Heart left ventricle (tissue), 13 donors: ENCODE measurements at regions not wholly inside any gene's neighbourhood (a gene's known extent, or its start where the extent isn't known, plus 50 kb on each side); places are given as distances from the start of the nearest gene placed in this dataset.

ENCODE experiments used
- POLR2A ChIP-seq, 2 donors: fragments of 450-650 bp; IDR thresholded peaks; one replicate each; pipeline ENCODE4 v1.6.1; 2017; ENCODE audit warnings: antibody characterized with exemption in 2 of 2, mild to moderate bottlenecking in 2 of 2, moderate library complexity in 2 of 2
- TF ChIP-seq, protein P1 (sequence below), 12 donors: fragments of 200-600 bp; sonication (generic) in 4 of 12; IDR thresholded peaks; one replicate each; pipeline versions ENCODE4 v1.5.0 to v1.8.0; 2018 to 2022; ENCODE audit warnings: antibody characterized with exemption in 12 of 12, mild to moderate bottlenecking in 5 of 12
- donor health status: ischemic (EF 13 %, LVEDD 7.1; RV severe dilation, severe dysfunction).
- donor health status: DM: no; HTN: yes; CAD: no.
- donor health status: DM: no; HTN: no; CAD: no.
- donor health status: ischemic (EF 25% LVEDD 6.9; RV normal size, moderate dysfunction).
- donor health status: ischemic (EF 25% LVEDD 5.7; RV mildly dilated, moderate dysfunction).
- donor health status: ischemic (EF 35%, LVEDD 5.7; RV mildly dilated, moderate dysfunction).
- donor health status: nonischemic (EF 11% LVEDD 7.7; RV severe dilation, severe dysfunction).
- donor health status: DM: yes; HTN: yes; CAD: no.
- donor health status: PGD.
- donor health status: ischemic (EF 29% LVEDD 5.4; RV normal size, mild dysfunction).
- donor health status: nonischemic (EF 23%, LVEDD 6.1; RV moderate dilation, normal function).

GRCh38 chr6:104599821-104600638 lies 259.7 kb downstream of the HACE1 start:
- TF ChIP-seq, protein P1, sequence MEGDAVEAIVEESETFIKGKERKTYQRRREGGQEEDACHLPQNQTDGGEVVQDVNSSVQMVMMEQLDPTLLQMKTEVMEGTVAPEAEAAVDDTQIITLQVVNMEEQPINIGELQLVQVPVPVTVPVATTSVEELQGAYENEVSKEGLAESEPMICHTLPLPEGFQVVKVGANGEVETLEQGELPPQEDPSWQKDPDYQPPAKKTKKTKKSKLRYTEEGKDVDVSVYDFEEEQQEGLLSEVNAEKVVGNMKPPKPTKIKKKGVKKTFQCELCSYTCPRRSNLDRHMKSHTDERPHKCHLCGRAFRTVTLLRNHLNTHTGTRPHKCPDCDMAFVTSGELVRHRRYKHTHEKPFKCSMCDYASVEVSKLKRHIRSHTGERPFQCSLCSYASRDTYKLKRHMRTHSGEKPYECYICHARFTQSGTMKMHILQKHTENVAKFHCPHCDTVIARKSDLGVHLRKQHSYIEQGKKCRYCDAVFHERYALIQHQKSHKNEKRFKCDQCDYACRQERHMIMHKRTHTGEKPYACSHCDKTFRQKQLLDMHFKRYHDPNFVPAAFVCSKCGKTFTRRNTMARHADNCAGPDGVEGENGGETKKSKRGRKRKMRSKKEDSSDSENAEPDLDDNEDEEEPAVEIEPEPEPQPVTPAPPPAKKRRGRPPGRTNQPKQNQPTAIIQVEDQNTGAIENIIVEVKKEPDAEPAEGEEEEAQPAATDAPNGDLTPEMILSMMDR (IDR thresholded peaks at IDR 0.05), result no peak
- no peak for TF ChIP-seq POLR2A (IDR thresholded peaks at IDR 0.05)
